NT2/D1 (cell line): ENCODE measurements at regions not wholly inside any gene's neighbourhood (a gene's known extent, or its start where the extent isn't known, plus 50 kb on each side); places are given as distances from the start of the nearest gene placed in this dataset.

Source experiments
- DNase-seq: peaks from one replicate; pipeline ENCODE4 v3.0.0-alpha.2; 2011; ENCODE audit warnings: low read depth, low spot score
- H3K27me3 ChIP-seq: 2 replicates; pipeline ENCODE4 v1.6.0; 2011; ENCODE audit warnings: mild to moderate bottlenecking; ENCODE audit not compliant: insufficient read length, insufficient read depth
- H3K36me3 ChIP-seq: 2 replicates; pipeline ENCODE4 v1.6.1; 2011; ENCODE audit warnings: mild to moderate bottlenecking, low read length, mixed read lengths; ENCODE audit not compliant: insufficient read depth, insufficient read length
- H3K4me1 ChIP-seq: 2 replicates; pipeline ENCODE4 v1.5.1; 2011; ENCODE audit not compliant: insufficient read depth, insufficient read length
- H3K4me3 ChIP-seq: 2 replicates; pipeline ENCODE4 v1.5.1; 2011; ENCODE audit warnings: low read depth; ENCODE audit not compliant: insufficient read length
- H3K9ac ChIP-seq: 2 replicates; pipeline ENCODE4 v1.6.0; 2011; ENCODE audit warnings: low read depth; ENCODE audit not compliant: insufficient read length
- H3K9me3 ChIP-seq: 2 replicates; pipeline ENCODE4 v1.5.1; 2011; ENCODE audit warnings: mild to moderate bottlenecking, low read length; ENCODE audit not compliant: insufficient read depth
- SUZ12 ChIP-seq: IDR thresholded peaks from 2 replicates; pipeline ENCODE4 v1.6.1; 2011; ENCODE audit not compliant: insufficient read length, insufficient read depth; ENCODE audit errors: extremely low read depth
- YY1 ChIP-seq: IDR thresholded peaks from 2 replicates; pipeline ENCODE4 v1.6.1; 2011; ENCODE audit not compliant: insufficient read length, insufficient read depth
- ZNF274 ChIP-seq: IDR thresholded peaks from 2 replicates; pipeline ENCODE4 v1.6.1; 2011; ENCODE audit warnings: mild to moderate bottlenecking, low read depth, low read length

GRCh38 chr15:81962482-81962881, 83.3 kb downstream of the MEX3B start:
- TF ChIP-seq ZNF274 = no peak
- TF ChIP-seq YY1 = no peak
- TF ChIP-seq SUZ12 = no peak
- DNase-seq = no peak
- Histone ChIP-seq H3K4me3 (no peak overlapping the region), H3K9ac (no peak overlapping the region), H3K36me3 (no peaks in the 10 kb centered on the region), H3K9me3 (peaks cover 9% of the 10 kb centered on the region; the same call in 1 of the 2 replicates), H3K27me3 (no peaks in the 10 kb centered on the region), H3K4me1 (no peaks in the 10 kb centered on the region)

DNA sequence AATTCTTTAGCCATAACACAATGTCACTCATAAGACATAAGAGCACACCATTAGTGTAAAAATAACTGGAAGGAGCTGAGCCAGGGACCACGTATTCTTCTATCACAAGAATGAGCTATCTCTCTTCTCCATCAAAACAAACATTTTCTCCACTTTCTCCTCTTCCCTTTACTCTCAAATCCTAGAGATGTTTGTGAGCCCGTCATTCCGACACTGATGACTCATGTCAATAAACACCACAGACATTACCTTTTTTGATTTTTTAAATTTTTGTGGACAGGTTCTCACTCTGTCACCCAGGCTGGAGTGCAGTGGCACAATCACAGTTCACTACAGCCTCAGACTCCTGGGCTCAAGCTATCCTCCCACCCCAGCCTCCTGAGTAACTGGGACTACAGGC, 86.6 kb downstream of the MEX3B start:
- DNase-seq = no peak
- Histone ChIP-seq H3K4me1 (no peaks in the 10 kb centered on the region), H3K36me3 (no peaks in the 10 kb centered on the region), H3K27me3 (no peaks in the 10 kb centered on the region), H3K9me3 (no peaks in the 10 kb centered on the region), H3K9ac (no peak overlapping the region), H3K4me3 (no peak overlapping the region)
- TF ChIP-seq ZNF274 = no peak
- TF ChIP-seq SUZ12 = no peak
- TF ChIP-seq YY1 = no peak

DNA sequence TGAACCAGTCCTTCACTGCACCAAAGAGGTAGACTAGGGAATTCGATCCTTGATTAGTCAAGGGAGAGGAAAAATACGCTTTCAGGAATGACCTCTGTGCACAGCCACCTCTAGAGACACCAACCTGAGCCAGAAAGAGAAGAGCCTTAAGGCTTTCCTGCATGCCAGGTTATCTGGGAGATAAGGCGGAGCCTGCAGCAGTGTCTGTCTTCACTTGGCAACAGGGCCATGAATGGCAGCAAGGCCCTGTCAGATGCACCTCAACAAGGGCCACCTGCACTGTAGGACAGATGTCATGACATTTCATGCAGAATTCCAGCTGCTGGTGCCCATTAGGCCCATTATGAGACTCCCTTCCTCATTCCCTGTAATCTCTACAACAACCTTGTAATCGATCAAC, 88.1 kb downstream of the MEX3B start:
- Histone ChIP-seq H3K27me3 (no peaks in the 10 kb centered on the region), H3K9ac (no peak overlapping the region), H3K4me1 (no peaks in the 10 kb centered on the region), H3K9me3 (no peaks in the 10 kb centered on the region), H3K4me3 (no peak overlapping the region), H3K36me3 (peaks cover 5% of the 10 kb centered on the region)
- no peak for TF ChIP-seq SUZ12
- TF ChIP-seq ZNF274 = no peak
- no peak for TF ChIP-seq YY1
- DNase-seq = no peak

DNA sequence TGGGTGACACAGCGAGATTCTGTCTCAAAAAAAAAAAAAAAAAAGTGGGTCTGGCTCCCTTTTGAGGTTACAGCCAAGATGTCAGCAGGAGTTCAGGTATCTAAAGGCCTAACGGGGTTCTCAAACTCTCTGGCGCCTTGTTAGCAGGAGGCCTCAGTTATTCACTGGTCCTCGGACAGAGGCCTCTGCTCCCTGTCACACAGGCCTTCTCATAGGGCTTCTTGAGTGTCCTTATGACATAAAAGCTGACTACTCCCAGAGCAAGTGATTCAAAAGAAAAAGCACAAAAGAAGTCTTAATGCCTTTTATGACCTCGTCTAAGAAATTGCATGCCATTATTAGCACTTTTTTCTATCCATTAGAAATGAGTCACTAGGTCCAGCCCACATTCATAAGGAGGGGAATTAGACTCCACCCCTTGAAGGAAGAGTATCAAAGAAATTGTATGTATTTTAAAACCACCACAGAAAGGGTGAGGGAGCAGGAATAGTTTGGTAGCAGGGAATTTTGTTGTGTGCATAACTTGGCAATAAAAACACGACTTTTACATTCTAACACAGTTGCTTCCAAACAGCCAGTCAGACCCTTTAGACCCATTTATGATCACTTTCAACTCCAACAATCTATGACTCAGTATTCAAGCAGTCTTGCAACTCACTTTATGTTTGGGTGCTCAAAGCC, 90.3 kb downstream of the MEX3B start:
- H3K4me3 ChIP-seq = no peak overlapping the region
- H3K27me3 ChIP-seq = no peaks in the 10 kb centered on the region
- no peak for DNase-seq
- peaks cover 6% of the 10 kb centered on the region for H3K36me3 ChIP-seq
- no peaks in the 10 kb centered on the region for H3K9me3 ChIP-seq
- TF ChIP-seq ZNF274 (no peak), YY1 (no peak), SUZ12 (no peak)
- H3K9ac ChIP-seq = no peak overlapping the region
- H3K4me1 ChIP-seq = peaks cover 2% of the 10 kb centered on the region

GRCh38 chr15:81954158-81954783, 91.5 kb downstream of the MEX3B start:
- H3K4me1 ChIP-seq = peaks cover 2% of the 10 kb centered on the region
- no peaks in the 10 kb centered on the region for H3K9me3 ChIP-seq
- DNase-seq = no peak
- H3K36me3 ChIP-seq = peaks cover 6% of the 10 kb centered on the region
- no peak for TF ChIP-seq YY1
- H3K4me3 ChIP-seq = no peak overlapping the region
- H3K27me3 ChIP-seq = no peaks in the 10 kb centered on the region
- no peak overlapping the region for H3K9ac ChIP-seq

DNA sequence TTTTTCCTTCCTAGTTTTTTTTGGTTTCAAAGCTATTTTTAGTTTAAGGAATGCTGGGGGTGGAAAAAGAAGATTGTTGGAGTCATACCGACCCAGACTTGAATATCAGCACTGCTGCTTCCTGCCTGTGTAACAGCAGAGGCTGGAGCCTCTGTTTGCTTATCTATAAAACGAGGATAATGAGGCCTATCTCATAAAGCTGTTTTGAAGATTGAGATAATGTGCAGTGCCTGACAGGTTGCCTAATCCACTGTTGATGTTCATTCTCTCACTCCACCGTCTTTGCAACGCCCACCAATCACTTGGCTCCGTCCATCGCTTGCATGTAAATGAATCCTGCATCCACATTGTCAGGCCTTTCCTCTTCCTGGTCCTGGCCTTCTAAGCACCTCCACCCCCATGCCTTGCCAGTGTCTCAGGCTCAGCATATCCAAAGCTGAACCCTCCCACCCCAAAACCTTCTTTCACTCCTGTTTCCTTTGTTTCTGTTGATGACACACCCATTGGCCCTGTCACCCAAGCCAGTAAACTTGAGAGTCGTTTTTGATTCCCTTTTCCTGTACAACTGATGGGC, 94.9 kb downstream of the MEX3B start:
- peak; percentile 13 for DNase-seq
- TF ChIP-seq SUZ12 (no peak), YY1 (no peak), ZNF274 (no peak)
- H3K9me3 ChIP-seq = no peaks in the 10 kb centered on the region

DNA sequence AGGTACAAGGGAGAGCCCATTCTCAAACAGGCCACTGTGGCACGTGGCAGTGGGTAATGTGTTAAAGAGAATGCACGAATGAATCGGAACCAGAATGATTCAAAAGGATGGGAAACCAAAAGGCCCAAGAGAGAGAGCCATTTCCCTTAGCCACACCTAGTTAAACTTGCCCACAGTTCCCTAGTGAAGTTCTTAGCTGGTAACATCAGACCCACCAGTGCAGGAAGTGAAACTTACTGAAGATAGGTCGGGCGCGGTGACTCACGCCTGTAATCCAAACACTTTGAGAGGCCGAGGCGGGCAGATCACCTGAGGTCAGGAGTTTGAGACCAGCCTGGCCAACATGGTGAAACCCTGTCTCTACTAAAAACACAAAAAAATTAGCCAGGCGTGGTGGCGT, 97.1 kb downstream of the MEX3B start:
- Histone ChIP-seq H3K36me3 (peaks cover 6% of the 10 kb centered on the region), H3K9me3 (no peaks in the 10 kb centered on the region), H3K4me1 (peaks cover 2% of the 10 kb centered on the region), H3K4me3 (no peak overlapping the region), H3K9ac (no peak overlapping the region), H3K27me3 (no peaks in the 10 kb centered on the region)
- DNase-seq = no peak
- TF ChIP-seq SUZ12 = no peak
- no peak for TF ChIP-seq YY1
- TF ChIP-seq ZNF274 = no peak

More for the DNA sequence above, 94.9 kb downstream of the MEX3B start:
- Histone ChIP-seq H3K36me3 (peaks cover 6% of the 10 kb centered on the region), H3K4me1 (peaks cover 2% of the 10 kb centered on the region), H3K27me3 (no peaks in the 10 kb centered on the region), H3K9ac (no peak overlapping the region), H3K4me3 (no peak overlapping the region)
